ENCODE measurements at regions not wholly inside any gene's neighbourhood (a gene's known extent, or its start where the extent isn't known, plus 50 kb on each side); places are given as distances from the start of the nearest gene placed in this dataset.

DNA sequence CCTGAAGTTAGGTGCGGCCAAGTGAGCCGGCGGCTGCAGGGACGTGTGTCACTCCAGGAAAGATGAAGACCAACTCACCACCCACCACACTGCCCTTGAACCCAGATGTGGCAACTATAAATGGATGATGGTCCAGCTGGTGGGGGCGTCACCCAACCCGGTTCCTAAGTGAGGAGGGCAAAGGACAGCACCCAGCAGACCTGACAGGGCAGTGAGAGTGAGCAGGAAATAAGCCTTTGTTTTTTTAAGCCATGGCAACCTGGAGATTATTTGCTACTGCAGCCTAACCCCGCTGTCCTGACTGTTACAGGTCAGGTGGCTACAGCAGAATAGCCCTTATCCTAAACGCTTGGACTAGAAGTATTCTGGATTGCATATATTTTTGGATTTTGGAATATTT is 228.9 kb downstream of the CTTN start (continued):
- TF ChIP-seq, protein P1, sequence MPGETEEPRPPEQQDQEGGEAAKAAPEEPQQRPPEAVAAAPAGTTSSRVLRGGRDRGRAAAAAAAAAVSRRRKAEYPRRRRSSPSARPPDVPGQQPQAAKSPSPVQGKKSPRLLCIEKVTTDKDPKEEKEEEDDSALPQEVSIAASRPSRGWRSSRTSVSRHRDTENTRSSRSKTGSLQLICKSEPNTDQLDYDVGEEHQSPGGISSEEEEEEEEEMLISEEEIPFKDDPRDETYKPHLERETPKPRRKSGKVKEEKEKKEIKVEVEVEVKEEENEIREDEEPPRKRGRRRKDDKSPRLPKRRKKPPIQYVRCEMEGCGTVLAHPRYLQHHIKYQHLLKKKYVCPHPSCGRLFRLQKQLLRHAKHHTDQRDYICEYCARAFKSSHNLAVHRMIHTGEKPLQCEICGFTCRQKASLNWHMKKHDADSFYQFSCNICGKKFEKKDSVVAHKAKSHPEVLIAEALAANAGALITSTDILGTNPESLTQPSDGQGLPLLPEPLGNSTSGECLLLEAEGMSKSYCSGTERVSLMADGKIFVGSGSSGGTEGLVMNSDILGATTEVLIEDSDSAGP (CRISPR knock-in tag; IDR thresholded peaks at IDR 0.05; ENCODE audit: borderline replicate concordance) = no peak
- TF ChIP-seq, protein P2, sequence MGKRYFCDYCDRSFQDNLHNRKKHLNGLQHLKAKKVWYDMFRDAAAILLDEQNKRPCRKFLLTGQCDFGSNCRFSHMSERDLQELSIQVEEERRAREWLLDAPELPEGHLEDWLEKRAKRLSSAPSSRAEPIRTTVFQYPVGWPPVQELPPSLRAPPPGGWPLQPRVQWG (CRISPR knock-in tag; IDR thresholded peaks at IDR 0.05; ENCODE audit: borderline replicate concordance, low read depth) = no peak
- TF ChIP-seq REPIN1 (CRISPR knock-in tag; IDR thresholded peaks at IDR 0.05; ENCODE audit: borderline replicate concordance, low read depth) (no peak), ZNF510 (CRISPR knock-in tag; IDR thresholded peaks at IDR 0.05; ENCODE audit: low read depth) (no peak), CREB1 (IDR thresholded peaks at IDR 0.05) (no peak), CREB1 (CRISPR knock-in tag; IDR thresholded peaks at IDR 0.05) (no peak), ZSCAN31 (CRISPR knock-in tag; IDR thresholded peaks at IDR 0.05; ENCODE audit: low read depth) (no peak), MBD4 (IDR thresholded peaks at IDR 0.05; ENCODE audit: borderline replicate concordance, low read length) (no peak)
- TF ChIP-seq, protein P3, sequence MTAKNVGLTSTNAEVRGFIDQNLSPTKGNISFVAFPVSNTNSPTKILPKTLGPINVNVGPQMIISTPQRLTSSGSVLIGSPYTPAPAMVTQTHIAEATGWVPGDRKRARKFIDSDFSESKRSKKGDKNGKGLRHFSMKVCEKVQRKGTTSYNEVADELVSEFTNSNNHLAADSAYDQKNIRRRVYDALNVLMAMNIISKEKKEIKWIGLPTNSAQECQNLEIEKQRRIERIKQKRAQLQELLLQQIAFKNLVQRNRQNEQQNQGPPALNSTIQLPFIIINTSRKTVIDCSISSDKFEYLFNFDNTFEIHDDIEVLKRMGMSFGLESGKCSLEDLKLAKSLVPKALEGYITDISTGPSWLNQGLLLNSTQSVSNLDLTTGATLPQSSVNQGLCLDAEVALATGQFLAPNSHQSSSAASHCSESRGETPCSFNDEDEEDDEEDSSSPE (CRISPR knock-in tag; IDR thresholded peaks at IDR 0.05) = no peak
- TF ChIP-seq, protein P4, sequence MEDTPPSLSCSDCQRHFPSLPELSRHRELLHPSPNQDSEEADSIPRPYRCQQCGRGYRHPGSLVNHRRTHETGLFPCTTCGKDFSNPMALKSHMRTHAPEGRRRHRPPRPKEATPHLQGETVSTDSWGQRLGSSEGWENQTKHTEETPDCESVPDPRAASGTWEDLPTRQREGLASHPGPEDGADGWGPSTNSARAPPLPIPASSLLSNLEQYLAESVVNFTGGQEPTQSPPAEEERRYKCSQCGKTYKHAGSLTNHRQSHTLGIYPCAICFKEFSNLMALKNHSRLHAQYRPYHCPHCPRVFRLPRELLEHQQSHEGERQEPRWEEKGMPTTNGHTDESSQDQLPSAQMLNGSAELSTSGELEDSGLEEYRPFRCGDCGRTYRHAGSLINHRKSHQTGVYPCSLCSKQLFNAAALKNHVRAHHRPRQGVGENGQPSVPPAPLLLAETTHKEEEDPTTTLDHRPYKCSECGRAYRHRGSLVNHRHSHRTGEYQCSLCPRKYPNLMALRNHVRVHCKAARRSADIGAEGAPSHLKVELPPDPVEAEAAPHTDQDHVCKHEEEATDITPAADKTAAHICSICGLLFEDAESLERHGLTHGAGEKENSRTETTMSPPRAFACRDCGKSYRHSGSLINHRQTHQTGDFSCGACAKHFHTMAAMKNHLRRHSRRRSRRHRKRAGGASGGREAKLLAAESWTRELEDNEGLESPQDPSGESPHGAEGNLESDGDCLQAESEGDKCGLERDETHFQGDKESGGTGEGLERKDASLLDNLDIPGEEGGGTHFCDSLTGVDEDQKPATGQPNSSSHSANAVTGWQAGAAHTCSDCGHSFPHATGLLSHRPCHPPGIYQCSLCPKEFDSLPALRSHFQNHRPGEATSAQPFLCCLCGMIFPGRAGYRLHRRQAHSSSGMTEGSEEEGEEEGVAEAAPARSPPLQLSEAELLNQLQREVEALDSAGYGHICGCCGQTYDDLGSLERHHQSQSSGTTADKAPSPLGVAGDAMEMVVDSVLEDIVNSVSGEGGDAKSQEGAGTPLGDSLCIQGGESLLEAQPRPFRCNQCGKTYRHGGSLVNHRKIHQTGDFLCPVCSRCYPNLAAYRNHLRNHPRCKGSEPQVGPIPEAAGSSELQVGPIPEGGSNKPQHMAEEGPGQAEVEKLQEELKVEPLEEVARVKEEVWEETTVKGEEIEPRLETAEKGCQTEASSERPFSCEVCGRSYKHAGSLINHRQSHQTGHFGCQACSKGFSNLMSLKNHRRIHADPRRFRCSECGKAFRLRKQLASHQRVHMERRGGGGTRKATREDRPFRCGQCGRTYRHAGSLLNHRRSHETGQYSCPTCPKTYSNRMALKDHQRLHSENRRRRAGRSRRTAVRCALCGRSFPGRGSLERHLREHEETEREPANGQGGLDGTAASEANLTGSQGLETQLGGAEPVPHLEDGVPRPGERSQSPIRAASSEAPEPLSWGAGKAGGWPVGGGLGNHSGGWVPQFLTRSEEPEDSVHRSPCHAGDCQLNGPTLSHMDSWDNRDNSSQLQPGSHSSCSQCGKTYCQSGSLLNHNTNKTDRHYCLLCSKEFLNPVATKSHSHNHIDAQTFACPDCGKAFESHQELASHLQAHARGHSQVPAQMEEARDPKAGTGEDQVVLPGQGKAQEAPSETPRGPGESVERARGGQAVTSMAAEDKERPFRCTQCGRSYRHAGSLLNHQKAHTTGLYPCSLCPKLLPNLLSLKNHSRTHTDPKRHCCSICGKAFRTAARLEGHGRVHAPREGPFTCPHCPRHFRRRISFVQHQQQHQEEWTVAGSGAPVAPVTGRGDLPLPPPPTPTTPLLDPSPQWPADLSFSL (CRISPR knock-in tag; IDR thresholded peaks at IDR 0.05) = no peak
- TF ChIP-seq, protein P5, sequence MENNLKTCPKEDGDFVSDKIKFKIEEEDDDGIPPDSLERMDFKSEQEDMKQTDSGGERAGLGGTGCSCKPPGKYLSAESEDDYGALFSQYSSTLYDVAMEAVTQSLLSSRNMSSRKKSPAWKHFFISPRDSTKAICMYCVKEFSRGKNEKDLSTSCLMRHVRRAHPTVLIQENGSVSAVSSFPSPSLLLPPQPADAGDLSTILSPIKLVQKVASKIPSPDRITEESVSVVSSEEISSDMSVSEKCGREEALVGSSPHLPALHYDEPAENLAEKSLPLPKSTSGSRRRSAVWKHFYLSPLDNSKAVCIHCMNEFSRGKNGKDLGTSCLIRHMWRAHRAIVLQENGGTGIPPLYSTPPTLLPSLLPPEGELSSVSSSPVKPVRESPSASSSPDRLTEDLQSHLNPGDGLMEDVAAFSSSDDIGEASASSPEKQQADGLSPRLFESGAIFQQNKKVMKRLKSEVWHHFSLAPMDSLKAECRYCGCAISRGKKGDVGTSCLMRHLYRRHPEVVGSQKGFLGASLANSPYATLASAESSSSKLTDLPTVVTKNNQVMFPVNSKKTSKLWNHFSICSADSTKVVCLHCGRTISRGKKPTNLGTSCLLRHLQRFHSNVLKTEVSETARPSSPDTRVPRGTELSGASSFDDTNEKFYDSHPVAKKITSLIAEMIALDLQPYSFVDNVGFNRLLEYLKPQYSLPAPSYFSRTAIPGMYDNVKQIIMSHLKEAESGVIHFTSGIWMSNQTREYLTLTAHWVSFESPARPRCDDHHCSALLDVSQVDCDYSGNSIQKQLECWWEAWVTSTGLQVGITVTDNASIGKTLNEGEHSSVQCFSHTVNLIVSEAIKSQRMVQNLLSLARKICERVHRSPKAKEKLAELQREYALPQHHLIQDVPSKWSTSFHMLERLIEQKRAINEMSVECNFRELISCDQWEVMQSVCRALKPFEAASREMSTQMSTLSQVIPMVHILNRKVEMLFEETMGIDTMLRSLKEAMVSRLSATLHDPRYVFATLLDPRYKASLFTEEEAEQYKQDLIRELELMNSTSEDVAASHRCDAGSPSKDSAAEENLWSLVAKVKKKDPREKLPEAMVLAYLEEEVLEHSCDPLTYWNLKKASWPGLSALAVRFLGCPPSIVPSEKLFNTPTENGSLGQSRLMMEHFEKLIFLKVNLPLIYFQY (CRISPR knock-in tag; IDR thresholded peaks at IDR 0.05; ENCODE audit: borderline replicate concordance) = no peak
